Keratinocyte (primary cell): ENCODE measurements at regions not wholly inside any gene's neighbourhood (a gene's known extent, or its start where the extent isn't known, plus 50 kb on each side); places are given as distances from the start of the nearest gene placed in this dataset.
A peak's percentile ranks its signal among the peaks of the same experiment; 100 is the strongest.

Experiments used
- DNase-seq: peaks from one replicate; pipeline ENCODE4 v3.0.0-alpha.2; 2011; ENCODE audit warnings: low read depth, missing footprints, low spot score
- FAIRE-seq: peaks from 2 replicates; lab custom pipeline; 2011; peaks lifted over from hg19 to GRCh38; lab: Jason Lieb, UNC
- H2AFZ ChIP-seq: 2 replicates; pipeline ENCODE4 v1.6.0; 2012; ENCODE audit warnings: low read length, control low read depth, inconsistent platforms; ENCODE audit not compliant: control insufficient read depth
- H3K27ac ChIP-seq: 2 replicates; pipeline ENCODE4 v1.5.1; 2011; ENCODE audit warnings: low read length; ENCODE audit not compliant: control insufficient read depth, insufficient read depth
- H3K27me3 ChIP-seq: 3 replicates; pipeline ENCODE4 v1.6.0; 2011; ENCODE audit warnings: low read length; ENCODE audit not compliant: control insufficient read depth, insufficient read depth; ENCODE audit errors: extremely low read depth
- H3K36me3 ChIP-seq, 2 experiments: 2 replicates in 1 of 2; 3 replicates in 1 of 2; pipeline ENCODE4 v1.5.1; 2011; ENCODE audit warnings: low read length in 2 of 2, mild to moderate bottlenecking in 1 of 2; ENCODE audit not compliant: control insufficient read depth in 2 of 2, insufficient read depth in 2 of 2; ENCODE audit errors: extremely low read depth in 1 of 2
- H3K4me1 ChIP-seq: 3 replicates; pipeline ENCODE4 v1.5.1; 2011; ENCODE audit warnings: low read length; ENCODE audit not compliant: control insufficient read depth, insufficient read depth; ENCODE audit errors: extremely low read depth
- H3K4me2 ChIP-seq: 3 replicates; pipeline ENCODE4 v1.6.0; 2011; ENCODE audit warnings: low read depth, low read length; ENCODE audit not compliant: control insufficient read depth, insufficient read depth; ENCODE audit errors: extremely low read depth
- H3K4me3 ChIP-seq, 3 experiments: fragments of 200-600 bp in 1 of 3; sonication (generic) in 1 of 3; 2 replicates in 2 of 3; 3 replicates in 1 of 3; pipeline ENCODE4 v1.5.1; 2011 to 2016; ENCODE audit warnings: low read length in 3 of 3, mild to moderate bottlenecking in 3 of 3, control low read depth in 2 of 3, inconsistent platforms in 1 of 3, low read depth in 1 of 3, mixed read lengths in 1 of 3, mixed run types in 1 of 3, moderate library complexity in 1 of 3; ENCODE audit not compliant: control insufficient read depth in 2 of 3, insufficient read depth in 2 of 3; ENCODE audit errors: extremely low read depth in 1 of 3
- H3K79me2 ChIP-seq: 2 replicates; pipeline ENCODE4 v1.6.0; 2012; ENCODE audit warnings: low read length; ENCODE audit not compliant: control insufficient read depth, insufficient read depth
- H3K9ac ChIP-seq: 3 replicates; pipeline ENCODE4 v1.6.0; 2011; ENCODE audit warnings: low read length; ENCODE audit not compliant: control insufficient read depth, insufficient read depth; ENCODE audit errors: extremely low read depth
- H3K9me1 ChIP-seq: 3 replicates; pipeline ENCODE4 v1.6.0; 2011; ENCODE audit warnings: low read length; ENCODE audit not compliant: control insufficient read depth, insufficient read depth; ENCODE audit errors: extremely low read depth
- H3K9me3 ChIP-seq: 2 replicates; pipeline ENCODE4 v1.5.1; 2012; ENCODE audit warnings: low read depth, low read length; ENCODE audit not compliant: control insufficient read depth
- H4K20me1 ChIP-seq: 3 replicates; pipeline ENCODE4 v1.6.0; 2011; ENCODE audit warnings: low read length; ENCODE audit not compliant: control insufficient read depth, insufficient read depth; ENCODE audit errors: extremely low read depth
- CTCF ChIP-seq, 3 experiments: IDR thresholded peaks in 1 of 3; conservative IDR thresholded peaks in 1 of 3; optimal IDR thresholded peaks in 1 of 3; 2 replicates in 2 of 3; 3 replicates in 1 of 3; pipeline versions ENCODE3 to v1.5.1; 2011; ENCODE audit warnings: low read length in 3 of 3, mild to moderate bottlenecking in 3 of 3, moderate library complexity in 2 of 3, control low read depth in 1 of 3, inconsistent platforms in 1 of 3; ENCODE audit not compliant: insufficient read depth in 2 of 3; ENCODE audit errors: extremely low read depth in 1 of 3
- EZH2 ChIP-seq: IDR thresholded peaks from one replicate; pipeline ENCODE4 v1.6.1; 2012; ENCODE audit warnings: inconsistent platforms, mild to moderate bottlenecking, low read length, moderate library complexity
- dilution Hi-C: fragments of 300-500 bp; cut with MboI; formaldehyde crosslinking; loops from one replicate; pipeline ENCODE4 v1.7.0; 2020; ENCODE audit warnings: low sequenced_read_pairs; ENCODE audit not compliant: extremely low pct_ligation_motif_present

- no peaks in the 10 kb centered on the region for H3K79me2 ChIP-seq
- peaks cover 12% of the 10 kb centered on the region for H3K4me1 ChIP-seq
- TF ChIP-seq EZH2 = no peak
- no peak for TF ChIP-seq CTCF (optimal IDR thresholded peaks at IDR 0.05 in 1 of 3, IDR thresholded peaks at IDR 0.05 in 1 of 3, conservative IDR thresholded peaks at IDR 0.05 in 1 of 3; ENCODE audit: extremely low read depth in 1 of 3, insufficient read depth in 2 of 3, low read length in 3 of 3)
- no peak for FAIRE-seq
- H3K9me1 ChIP-seq = no peaks in the 10 kb centered on the region
- dilution Hi-C loops = no loop called here
- no peak for DNase-seq
- no peak overlapping the region for H3K9ac ChIP-seq
- H3K27me3 ChIP-seq = no peaks in the 10 kb centered on the region
- H4K20me1 ChIP-seq = no peaks in the 10 kb centered on the region
- peak overlapping the region; percentile 22 for H3K4me2 ChIP-seq
- no peak overlapping the region for H3K4me3 ChIP-seq
- no peak overlapping the region for H3K27ac ChIP-seq
- peak overlapping the region; percentile 1 for H2AFZ ChIP-seq
- no peaks in the 10 kb centered on the region for H3K36me3 ChIP-seq
- H3K9me3 ChIP-seq = no peaks in the 10 kb centered on the region
These were observed 1151.7 kb downstream of the VRK1 start for GRCh38 chr14:97948841-97949240.

GRCh38 chr14:97956581-97957340, 1159.6 kb downstream of the VRK1 start:
- dilution Hi-C loops = no loop called here
- no peaks in the 10 kb centered on the region for H3K4me1 ChIP-seq
- TF ChIP-seq EZH2 = no peak
- TF ChIP-seq CTCF (optimal IDR thresholded peaks at IDR 0.05 in 1 of 3, IDR thresholded peaks at IDR 0.05 in 1 of 3, conservative IDR thresholded peaks at IDR 0.05 in 1 of 3; ENCODE audit: extremely low read depth in 1 of 3, insufficient read depth in 2 of 3, low read length in 3 of 3) = no peak

More at GRCh38 chr14:97956581-97957340, 1159.6 kb downstream of the VRK1 start:
- H3K27ac ChIP-seq = no peak overlapping the region
- no peak overlapping the region for H3K9ac ChIP-seq
- no peaks in the 10 kb centered on the region for H3K9me3 ChIP-seq
- no peaks in the 10 kb centered on the region for H3K79me2 ChIP-seq
- FAIRE-seq (no peak), DNase-seq (no peak)
- H3K4me2 ChIP-seq = no peak overlapping the region
- peak overlapping the region; percentile 3 for H2AFZ ChIP-seq
- H3K27me3 ChIP-seq = no peaks in the 10 kb centered on the region
- H3K4me3 ChIP-seq = no peak overlapping the region
- H3K36me3 ChIP-seq = no peaks in the 10 kb centered on the region
- H4K20me1 ChIP-seq = no peaks in the 10 kb centered on the region
- no peaks in the 10 kb centered on the region for H3K9me1 ChIP-seq
